ENCODE measurements at regions not wholly inside any gene's neighbourhood (a gene's known extent, or its start where the extent isn't known, plus 50 kb on each side); places are given as distances from the start of the nearest gene placed in this dataset.
"Not testable (repeated sequence)": the region's sequence is repeated elsewhere in the genome, so short reads cannot be mapped to it uniquely, and the experiment has no call there.

DNA sequence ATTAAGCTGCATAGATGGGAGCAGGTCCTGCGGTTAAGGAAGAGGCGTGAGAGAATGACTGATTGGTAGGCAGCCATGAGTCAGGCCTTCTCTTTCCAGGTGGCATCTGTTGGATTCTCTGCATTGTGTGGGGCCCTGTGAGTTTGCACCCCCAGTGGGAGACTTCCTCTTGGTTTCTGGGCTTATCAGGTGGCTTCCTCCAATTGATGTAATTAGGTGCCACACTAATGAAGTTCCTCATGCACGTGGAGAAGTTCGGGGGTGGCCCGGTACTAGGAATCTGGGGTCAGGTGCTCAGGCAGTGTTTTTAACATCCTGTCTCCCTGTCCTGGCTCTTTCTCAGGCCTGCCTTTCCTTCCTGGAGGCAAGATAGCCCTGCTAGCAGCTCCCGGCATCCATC is 765.1 kb upstream of the TMEM132C start:
- no peak overlapping the region for H3K4me3 ChIP-seq (ENCODE audit: low read length)
- no peaks in the 10 kb centered on the region for H3K27me3 ChIP-seq (ENCODE audit: control insufficient read depth, insufficient read depth, low read length)
- no peak overlapping the region for H3K27ac ChIP-seq (ENCODE audit: low read depth, low read length)
- H3K9ac ChIP-seq (ENCODE audit: low read length), result no peak overlapping the region
- H3K36me3 ChIP-seq (ENCODE audit: control insufficient read depth, insufficient read depth, low read length), result no peaks in the 10 kb centered on the region
- no peaks in the 10 kb centered on the region for H3K4me1 ChIP-seq (ENCODE audit: control insufficient read depth, insufficient read depth, low read length)

DNA sequence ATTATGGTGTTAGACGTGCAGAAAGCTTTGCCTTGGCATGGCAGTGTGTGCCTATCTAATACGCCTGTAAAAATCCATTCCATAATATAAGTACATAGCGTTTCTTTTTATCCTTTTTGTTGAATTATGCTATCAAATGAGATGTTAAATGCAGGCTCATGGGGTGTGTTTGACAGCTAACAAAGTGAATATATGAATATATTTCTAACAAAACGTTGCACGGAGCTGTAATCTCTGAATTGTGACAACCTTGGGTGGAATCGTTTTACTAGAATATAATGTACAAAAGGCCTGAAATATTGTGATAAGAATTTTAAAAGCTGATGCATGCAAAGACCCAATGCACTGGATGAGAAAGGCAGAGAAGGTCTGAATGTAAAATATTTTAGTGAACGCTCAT is 763.7 kb upstream of the TMEM132C start:
- Histone ChIP-seq H3K9ac (ENCODE audit: low read length) (no peak overlapping the region), H3K4me3 (ENCODE audit: low read length) (no peak overlapping the region), H3K36me3 (ENCODE audit: control insufficient read depth, insufficient read depth, low read length) (no peaks in the 10 kb centered on the region), H3K27me3 (ENCODE audit: control insufficient read depth, insufficient read depth, low read length) (no peaks in the 10 kb centered on the region), H3K4me1 (ENCODE audit: control insufficient read depth, insufficient read depth, low read length) (no peaks in the 10 kb centered on the region), H3K27ac (ENCODE audit: low read depth, low read length) (no peak overlapping the region)

DNA sequence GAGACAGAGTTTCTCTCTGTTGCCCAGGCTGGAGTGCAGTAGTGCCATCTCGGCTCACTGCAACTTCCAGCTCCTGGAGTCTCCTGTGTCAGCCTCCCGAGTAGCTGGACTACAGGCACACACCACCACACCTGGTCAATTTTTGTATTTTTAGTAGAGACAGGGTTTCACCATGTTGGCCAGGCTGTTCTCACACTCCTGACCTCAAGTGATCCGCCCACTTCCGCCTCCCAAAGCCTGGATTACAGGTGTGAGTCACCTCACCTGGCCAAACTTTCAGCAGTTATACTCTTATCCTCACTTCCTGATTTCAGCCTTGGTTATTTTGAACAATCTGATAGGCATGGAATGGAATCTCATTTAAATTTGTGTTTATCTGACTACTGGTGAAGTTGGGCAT is 763.0 kb upstream of the TMEM132C start:
- H3K4me3 ChIP-seq (ENCODE audit: low read length); H3K4me1 ChIP-seq (ENCODE audit: control insufficient read depth, insufficient read depth, low read length); H3K27me3 ChIP-seq (ENCODE audit: control insufficient read depth, insufficient read depth, low read length); H3K27ac ChIP-seq (ENCODE audit: low read depth, low read length); H3K36me3 ChIP-seq (ENCODE audit: control insufficient read depth, insufficient read depth, low read length); H3K9ac ChIP-seq (ENCODE audit: low read length): not testable (repeated sequence)

DNA sequence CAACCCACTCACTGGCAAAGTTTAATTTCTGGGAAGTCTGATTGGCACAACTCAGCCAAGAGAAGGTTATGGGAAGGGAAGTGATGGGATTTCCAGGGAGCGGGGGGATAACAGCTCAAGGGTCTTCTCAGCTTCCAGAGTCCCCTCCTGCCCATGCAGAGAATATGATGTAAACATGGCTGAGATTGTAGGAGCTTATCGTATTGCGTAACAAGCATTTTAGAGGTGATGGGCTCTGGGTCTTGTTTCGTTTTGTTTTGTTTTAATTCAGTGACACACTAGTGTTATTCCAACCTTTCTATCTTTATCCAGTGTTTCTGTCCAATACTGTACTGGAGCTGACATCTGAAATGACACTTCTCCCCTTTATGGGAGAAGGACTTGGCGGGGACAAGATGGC is 762.1 kb upstream of the TMEM132C start:
- H3K36me3 ChIP-seq (ENCODE audit: control insufficient read depth, insufficient read depth, low read length), result no peaks in the 10 kb centered on the region
- no peaks in the 10 kb centered on the region for H3K4me1 ChIP-seq (ENCODE audit: control insufficient read depth, insufficient read depth, low read length)
- no peak overlapping the region for H3K4me3 ChIP-seq (ENCODE audit: low read length)
- H3K27me3 ChIP-seq (ENCODE audit: control insufficient read depth, insufficient read depth, low read length), result no peaks in the 10 kb centered on the region
- no peak overlapping the region for H3K27ac ChIP-seq (ENCODE audit: low read depth, low read length)
- H3K9ac ChIP-seq (ENCODE audit: low read length), result no peak overlapping the region

DNA sequence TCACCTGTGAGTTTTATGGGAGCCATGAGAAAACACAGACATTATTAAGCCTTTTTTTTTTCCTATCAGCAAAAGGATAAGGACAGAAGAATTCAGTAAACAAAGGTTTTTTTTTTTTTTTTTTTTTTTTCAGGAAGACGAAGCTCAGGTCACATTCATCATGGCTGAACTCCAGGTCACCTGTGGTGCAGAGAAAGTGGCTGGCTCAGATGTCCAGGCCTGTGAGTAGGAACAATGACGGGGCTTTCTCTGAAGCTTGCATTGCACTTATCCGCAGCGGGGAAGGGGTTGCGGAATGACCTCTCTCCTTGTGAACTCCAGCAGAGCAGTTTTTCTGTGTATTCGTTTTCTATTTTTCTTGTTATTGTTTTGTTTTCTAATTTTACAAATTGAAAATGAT is 759.6 kb upstream of the TMEM132C start:
- no peaks in the 10 kb centered on the region for H3K4me1 ChIP-seq (ENCODE audit: control insufficient read depth, insufficient read depth, low read length)
- no peak overlapping the region for H3K4me3 ChIP-seq (ENCODE audit: low read length)
- no peak overlapping the region for H3K27ac ChIP-seq (ENCODE audit: low read depth, low read length)
- no peak overlapping the region for H3K9ac ChIP-seq (ENCODE audit: low read length)
- H3K36me3 ChIP-seq (ENCODE audit: control insufficient read depth, insufficient read depth, low read length), result no peaks in the 10 kb centered on the region
- no peaks in the 10 kb centered on the region for H3K27me3 ChIP-seq (ENCODE audit: control insufficient read depth, insufficient read depth, low read length)

DNA sequence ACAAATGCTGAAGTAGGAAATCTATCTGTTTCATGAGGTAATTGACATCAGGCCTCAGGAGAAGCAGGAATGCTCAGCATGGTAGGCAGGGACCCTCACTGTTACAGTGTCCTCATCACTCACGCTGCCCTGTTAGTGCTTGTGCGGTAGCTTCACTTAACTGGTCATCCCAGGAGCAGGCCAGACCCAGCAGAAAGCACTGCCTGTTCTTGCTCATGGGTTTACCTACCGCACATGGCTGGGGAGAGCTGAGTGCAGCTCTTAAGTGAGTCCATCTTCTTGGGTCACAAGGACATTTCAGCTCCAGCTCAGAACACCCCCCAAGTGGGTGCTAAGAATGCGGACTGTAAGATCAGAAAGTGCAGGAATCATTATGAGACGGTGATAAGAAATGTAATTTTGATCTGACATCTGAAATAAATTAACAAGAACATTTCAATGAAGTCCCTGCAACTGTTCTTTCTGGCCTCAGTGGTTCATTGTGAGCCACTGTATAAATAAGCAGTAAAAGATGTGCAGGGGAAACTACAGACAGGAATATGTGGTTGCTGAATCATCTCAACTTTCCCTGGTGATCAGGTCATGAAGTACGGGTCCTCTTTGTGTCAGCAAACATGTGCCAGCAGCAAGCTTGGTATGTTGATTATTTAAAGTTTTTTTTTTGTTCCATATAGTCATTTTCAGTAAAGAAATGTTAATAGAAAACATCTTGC is 757.7 kb upstream of the TMEM132C start:
- Histone ChIP-seq H3K27ac (ENCODE audit: low read depth, low read length) (no peak overlapping the region), H3K9ac (ENCODE audit: low read length) (no peak overlapping the region), H3K4me1 (ENCODE audit: control insufficient read depth, insufficient read depth, low read length) (no peaks in the 10 kb centered on the region), H3K27me3 (ENCODE audit: control insufficient read depth, insufficient read depth, low read length) (no peaks in the 10 kb centered on the region), H3K4me3 (ENCODE audit: low read length) (no peak overlapping the region), H3K36me3 (ENCODE audit: control insufficient read depth, insufficient read depth, low read length) (no peaks in the 10 kb centered on the region)

DNA sequence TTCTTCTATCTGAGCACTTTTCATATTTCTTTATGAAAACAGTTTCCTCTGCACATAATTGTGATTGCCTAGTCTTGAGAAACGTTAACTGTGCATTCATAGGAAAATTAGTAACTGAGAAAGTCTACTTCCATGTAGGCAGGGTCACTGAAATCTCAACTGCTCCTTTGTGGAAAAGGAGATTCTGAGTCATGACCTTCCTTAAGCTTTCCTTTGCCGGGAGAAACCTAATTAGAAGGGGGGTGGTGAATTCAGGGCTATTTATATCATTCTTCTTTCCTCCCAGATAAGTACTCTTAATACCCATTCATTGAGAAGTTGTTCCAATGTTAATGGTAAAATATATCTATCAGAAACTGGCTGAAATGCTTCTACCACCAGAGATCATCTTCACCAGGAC is 751.0 kb upstream of the TMEM132C start:
- no peak overlapping the region for H3K4me3 ChIP-seq (ENCODE audit: low read length)
- no peak overlapping the region for H3K27ac ChIP-seq (ENCODE audit: low read depth, low read length)
- no peaks in the 10 kb centered on the region for H3K36me3 ChIP-seq (ENCODE audit: control insufficient read depth, insufficient read depth, low read length)
- no peaks in the 10 kb centered on the region for H3K4me1 ChIP-seq (ENCODE audit: control insufficient read depth, insufficient read depth, low read length)
- H3K27me3 ChIP-seq (ENCODE audit: control insufficient read depth, insufficient read depth, low read length), result no peaks in the 10 kb centered on the region
- no peak overlapping the region for H3K9ac ChIP-seq (ENCODE audit: low read length)

DNA sequence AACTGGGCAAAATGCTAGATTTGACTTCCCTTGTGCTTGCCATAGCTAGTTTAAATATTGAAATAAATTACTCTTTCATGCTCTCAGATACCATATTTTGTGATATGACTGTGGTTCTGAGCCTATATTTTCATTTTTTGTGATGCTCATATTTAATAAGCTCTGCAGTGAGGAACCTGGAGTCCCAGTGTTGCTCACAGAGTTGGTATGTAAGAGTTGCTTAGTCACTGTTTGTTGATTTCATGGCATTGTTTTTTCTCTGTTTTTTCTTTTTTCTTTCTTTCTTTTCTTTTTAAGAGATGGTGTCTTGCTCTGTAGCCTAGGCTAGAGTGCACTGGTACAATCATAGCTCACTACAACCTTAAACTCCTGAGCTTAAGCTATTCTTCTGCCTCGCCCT is 750.5 kb upstream of the TMEM132C start:
- no peak overlapping the region for H3K9ac ChIP-seq (ENCODE audit: low read length)
- no peak overlapping the region for H3K4me3 ChIP-seq (ENCODE audit: low read length)
- H3K36me3 ChIP-seq (ENCODE audit: control insufficient read depth, insufficient read depth, low read length), result no peaks in the 10 kb centered on the region
- no peak overlapping the region for H3K27ac ChIP-seq (ENCODE audit: low read depth, low read length)
- H3K27me3 ChIP-seq (ENCODE audit: control insufficient read depth, insufficient read depth, low read length), result no peaks in the 10 kb centered on the region
- H3K4me1 ChIP-seq (ENCODE audit: control insufficient read depth, insufficient read depth, low read length), result no peaks in the 10 kb centered on the region

DNA sequence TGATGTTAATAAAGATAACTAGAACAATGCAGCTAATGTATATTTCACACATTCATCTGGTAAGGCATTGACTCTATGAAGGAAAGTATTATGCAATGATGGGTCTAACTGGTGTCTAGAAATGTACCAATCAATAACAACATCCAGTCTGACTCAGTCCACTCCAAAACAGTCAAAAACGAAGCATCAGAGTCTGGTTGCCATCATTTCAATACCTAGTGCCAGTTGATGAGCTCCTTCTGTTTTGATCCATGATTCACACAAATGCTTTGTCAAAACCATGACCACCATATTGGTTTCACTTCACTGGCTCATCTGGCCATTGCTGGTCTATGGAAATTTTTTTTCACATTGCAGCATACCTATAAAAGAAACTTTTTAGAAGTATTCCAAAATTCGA is 747.2 kb upstream of the TMEM132C start:
- Histone ChIP-seq H3K36me3 (ENCODE audit: control insufficient read depth, insufficient read depth, low read length) (no peaks in the 10 kb centered on the region), H3K27me3 (ENCODE audit: control insufficient read depth, insufficient read depth, low read length) (no peaks in the 10 kb centered on the region), H3K9ac (ENCODE audit: low read length) (no peak overlapping the region)

DNA sequence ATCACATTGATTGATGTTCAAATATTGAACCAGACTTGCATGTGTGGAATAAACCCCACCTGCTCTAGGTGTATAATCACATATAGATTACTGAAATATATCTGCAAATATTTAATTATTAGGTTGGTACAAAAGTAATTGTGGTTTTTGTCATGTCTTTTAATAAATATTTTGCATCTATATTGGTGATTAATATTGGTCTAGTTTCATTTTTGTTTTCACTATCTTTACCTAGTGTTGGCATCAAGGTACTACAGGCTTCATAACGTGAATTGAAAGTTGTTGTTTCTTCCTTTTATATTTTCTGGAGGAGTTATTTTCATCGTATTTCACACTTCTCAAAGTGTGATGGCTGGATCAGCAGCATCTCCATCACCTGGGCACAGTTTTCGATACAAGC is 740.0 kb upstream of the TMEM132C start:
- no peaks in the 10 kb centered on the region for H3K4me1 ChIP-seq (ENCODE audit: control insufficient read depth, insufficient read depth, low read length)
- H3K36me3 ChIP-seq (ENCODE audit: control insufficient read depth, insufficient read depth, low read length), result no peaks in the 10 kb centered on the region
- H3K27ac ChIP-seq (ENCODE audit: low read depth, low read length), result no peak overlapping the region
- H3K4me3 ChIP-seq (ENCODE audit: low read length), result no peak overlapping the region
- no peaks in the 10 kb centered on the region for H3K27me3 ChIP-seq (ENCODE audit: control insufficient read depth, insufficient read depth, low read length)
- H3K9ac ChIP-seq (ENCODE audit: low read length), result no peak overlapping the region

More for the DNA sequence above, 747.2 kb upstream of the TMEM132C start:
- H3K4me1 ChIP-seq (ENCODE audit: control insufficient read depth, insufficient read depth, low read length), result no peaks in the 10 kb centered on the region
- H3K4me3 ChIP-seq (ENCODE audit: low read length), result no peak overlapping the region
- H3K27ac ChIP-seq (ENCODE audit: low read depth, low read length), result no peak overlapping the region

DNA sequence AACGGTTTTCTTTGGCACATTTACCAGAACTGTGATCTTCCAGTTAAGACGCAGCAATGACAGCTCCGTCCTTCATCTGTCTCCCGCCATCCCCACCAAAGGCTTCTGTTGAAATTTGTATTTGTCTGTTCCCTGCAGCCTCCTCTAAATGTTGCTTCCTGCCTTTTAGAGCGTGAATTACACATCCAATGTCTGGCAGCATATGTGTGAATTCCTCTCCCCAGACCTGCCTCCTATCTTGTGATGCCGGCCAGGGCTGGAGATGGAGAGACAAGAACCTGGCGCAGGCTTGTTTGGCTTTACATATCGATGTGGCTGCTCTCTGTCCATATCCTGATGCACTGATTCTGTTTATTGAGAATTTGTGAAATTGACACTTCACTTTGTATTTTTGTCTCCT is 738.4 kb upstream of the TMEM132C start:
- Histone ChIP-seq H3K27me3 (ENCODE audit: control insufficient read depth, insufficient read depth, low read length) (no peaks in the 10 kb centered on the region), H3K27ac (ENCODE audit: low read depth, low read length) (no peak overlapping the region), H3K4me1 (ENCODE audit: control insufficient read depth, insufficient read depth, low read length) (no peaks in the 10 kb centered on the region), H3K4me3 (ENCODE audit: low read length) (no peak overlapping the region), H3K36me3 (ENCODE audit: control insufficient read depth, insufficient read depth, low read length) (no peaks in the 10 kb centered on the region), H3K9ac (ENCODE audit: low read length) (no peak overlapping the region)

DNA sequence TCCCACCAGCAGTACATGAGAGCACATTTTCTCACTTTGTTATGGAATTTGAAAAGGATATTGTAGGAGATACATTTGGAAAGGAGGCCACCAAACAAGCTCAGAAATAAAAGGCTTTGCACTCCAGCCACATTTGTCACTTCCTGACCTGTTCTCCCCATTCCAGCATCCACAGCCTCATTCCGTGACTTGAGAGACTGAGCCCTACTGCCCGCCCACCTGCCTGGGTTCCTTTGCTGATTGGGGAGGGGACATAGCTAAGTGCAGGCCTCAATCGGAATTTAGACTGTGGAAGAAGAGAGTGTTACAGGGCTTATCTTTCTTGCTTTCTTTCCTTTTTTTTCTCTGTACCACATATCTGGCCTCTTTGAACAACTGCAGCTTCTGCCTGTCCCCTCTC is 735.4 kb upstream of the TMEM132C start:
- H3K4me1 ChIP-seq (ENCODE audit: control insufficient read depth, insufficient read depth, low read length), result no peaks in the 10 kb centered on the region
- no peaks in the 10 kb centered on the region for H3K36me3 ChIP-seq (ENCODE audit: control insufficient read depth, insufficient read depth, low read length)
- H3K27ac ChIP-seq (ENCODE audit: low read depth, low read length), result no peak overlapping the region
- H3K9ac ChIP-seq (ENCODE audit: low read length), result no peak overlapping the region
- H3K27me3 ChIP-seq (ENCODE audit: control insufficient read depth, insufficient read depth, low read length), result no peaks in the 10 kb centered on the region
- H3K4me3 ChIP-seq (ENCODE audit: low read length), result no peak overlapping the region

DNA sequence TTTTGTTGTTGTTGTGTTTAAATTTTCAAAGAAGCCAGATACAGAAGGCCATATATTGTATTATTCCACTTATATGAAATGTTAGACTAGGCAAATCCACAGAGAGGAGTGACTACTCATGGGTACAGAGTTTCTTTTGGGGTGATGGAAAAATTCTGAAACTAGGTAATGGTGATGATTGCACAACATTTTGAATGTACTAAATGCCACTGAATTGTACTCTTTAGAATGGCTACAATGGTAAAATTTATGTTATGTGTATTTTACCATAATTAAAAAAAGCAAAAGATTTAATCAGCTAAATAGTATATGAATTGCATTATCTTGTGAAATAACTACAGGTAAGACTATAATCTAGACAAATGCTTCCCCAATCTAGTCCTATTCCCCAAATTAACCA is 733.6 kb upstream of the TMEM132C start:
- Histone ChIP-seq H3K36me3 (ENCODE audit: control insufficient read depth, insufficient read depth, low read length) (no peaks in the 10 kb centered on the region), H3K9ac (ENCODE audit: low read length) (no peak overlapping the region), H3K27me3 (ENCODE audit: control insufficient read depth, insufficient read depth, low read length) (no peaks in the 10 kb centered on the region), H3K27ac (ENCODE audit: low read depth, low read length) (no peak overlapping the region), H3K4me1 (ENCODE audit: control insufficient read depth, insufficient read depth, low read length) (no peaks in the 10 kb centered on the region), H3K4me3 (ENCODE audit: low read length) (no peak overlapping the region)

Measured in rectal smooth muscle tissue (tissue), 1 donor.